Stimulated activated CD8-positive, alpha-beta memory T cell treated with anti-CD3 and anti-CD28 coated beads, Interleukin-12 subunit alpha, Interleukin-12 subunit beta, amount 100 ng/mL, for 24 hours (primary cell): ENCODE measurements at regions not wholly inside any gene's neighbourhood (a gene's known extent, or its start where the extent isn't known, plus 50 kb on each side); places are given as distances from the start of the nearest gene placed in this dataset.

Source experiments
- DNase-seq: peaks from one replicate; pipeline ENCODE4 v3.0.0-alpha.2; 2020; ENCODE audit errors: extremely low read depth

DNA sequence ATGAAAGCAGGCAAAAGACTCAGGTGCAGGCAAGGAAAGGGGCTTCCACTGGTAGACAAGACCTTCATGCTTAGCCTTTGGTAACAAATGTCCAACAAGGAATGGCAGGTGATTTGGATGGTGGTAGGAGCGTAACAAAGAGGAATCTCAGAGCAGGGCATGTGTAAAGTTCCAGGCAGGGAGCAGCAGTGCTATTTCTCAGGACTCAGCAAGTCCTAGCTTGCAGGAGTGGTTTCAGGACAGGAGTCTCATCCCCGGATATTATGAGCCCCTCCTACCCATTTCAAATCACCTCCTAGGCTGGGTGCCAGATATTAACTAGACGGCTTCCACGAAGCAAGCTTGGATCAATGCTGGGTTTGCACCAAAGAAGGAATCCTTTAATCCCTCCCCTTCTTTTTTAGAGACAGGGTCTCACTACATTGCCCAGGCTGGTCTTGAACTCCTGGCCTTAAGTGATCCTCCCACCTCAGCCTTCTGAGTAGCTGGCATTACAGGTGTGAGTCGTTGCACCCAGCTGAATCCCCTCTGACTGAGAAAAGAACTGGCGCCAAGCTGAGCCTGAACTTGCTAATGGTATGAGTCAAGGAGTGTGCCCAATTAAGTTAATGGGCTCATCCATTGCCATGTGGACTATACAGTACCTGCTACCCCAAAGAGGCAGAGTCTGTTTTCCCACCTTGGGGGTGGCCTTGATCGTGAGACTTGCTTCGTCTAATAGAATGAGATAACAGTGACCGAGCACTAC is 190.3 kb downstream of the ARL4C start:
- DNase-seq: no peak

DNA sequence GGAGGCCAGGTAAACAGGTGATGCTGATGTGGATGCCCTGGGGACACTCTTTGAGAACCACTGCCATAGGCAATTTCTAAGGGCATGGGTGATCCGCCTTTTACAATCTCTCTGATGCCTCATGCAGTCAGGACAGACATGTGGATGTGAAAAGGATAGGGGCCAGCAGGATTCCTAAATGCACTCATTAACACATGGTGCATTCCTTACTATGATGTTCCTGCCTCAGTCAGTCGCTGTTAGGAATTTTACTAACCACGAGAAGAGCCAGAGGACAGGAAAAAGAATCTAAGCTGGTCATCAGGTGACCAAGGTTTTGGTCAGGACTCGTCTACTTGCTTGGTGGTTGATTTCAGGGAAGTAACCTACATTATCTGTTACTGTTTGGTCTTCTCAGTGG is 191.0 kb downstream of the ARL4C start:
- DNase-seq: no peak

DNA sequence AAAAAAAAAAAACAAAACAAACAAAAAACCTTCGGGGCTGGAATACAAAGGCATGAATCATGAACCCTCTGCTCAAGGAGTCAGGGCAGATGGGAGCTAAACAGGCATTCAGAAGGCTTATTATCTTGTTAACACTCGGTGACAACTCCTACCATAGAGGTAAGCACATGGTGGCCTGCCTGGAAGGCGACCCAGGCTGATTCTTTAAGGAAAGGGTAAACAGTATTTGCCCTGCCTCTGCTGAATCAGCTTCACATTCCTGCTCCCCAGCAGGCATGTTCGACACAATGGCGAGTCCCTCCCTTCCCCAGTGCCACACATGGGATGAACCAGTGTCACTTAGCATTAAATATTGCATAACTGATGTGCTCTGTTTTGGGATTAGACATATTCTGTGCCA is 191.9 kb downstream of the ARL4C start:
- DNase-seq: no peak

DNA sequence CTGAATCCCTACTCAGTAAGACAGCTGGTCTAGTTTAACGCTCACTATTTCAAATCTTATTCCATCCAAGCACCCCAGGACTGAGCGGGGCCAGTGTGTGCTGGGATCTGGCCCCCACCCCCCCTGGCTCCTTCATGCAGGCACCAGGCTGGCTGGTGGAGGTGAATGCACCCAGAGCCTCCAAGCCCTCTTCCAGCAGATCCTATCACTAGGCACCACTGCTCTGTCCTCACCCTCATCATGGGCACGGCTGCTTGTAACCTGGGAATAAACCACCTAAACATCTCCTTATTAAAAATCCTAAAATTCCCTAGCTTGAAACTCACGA is 194.3 kb downstream of the ARL4C start:
- DNase-seq: no peak

DNA sequence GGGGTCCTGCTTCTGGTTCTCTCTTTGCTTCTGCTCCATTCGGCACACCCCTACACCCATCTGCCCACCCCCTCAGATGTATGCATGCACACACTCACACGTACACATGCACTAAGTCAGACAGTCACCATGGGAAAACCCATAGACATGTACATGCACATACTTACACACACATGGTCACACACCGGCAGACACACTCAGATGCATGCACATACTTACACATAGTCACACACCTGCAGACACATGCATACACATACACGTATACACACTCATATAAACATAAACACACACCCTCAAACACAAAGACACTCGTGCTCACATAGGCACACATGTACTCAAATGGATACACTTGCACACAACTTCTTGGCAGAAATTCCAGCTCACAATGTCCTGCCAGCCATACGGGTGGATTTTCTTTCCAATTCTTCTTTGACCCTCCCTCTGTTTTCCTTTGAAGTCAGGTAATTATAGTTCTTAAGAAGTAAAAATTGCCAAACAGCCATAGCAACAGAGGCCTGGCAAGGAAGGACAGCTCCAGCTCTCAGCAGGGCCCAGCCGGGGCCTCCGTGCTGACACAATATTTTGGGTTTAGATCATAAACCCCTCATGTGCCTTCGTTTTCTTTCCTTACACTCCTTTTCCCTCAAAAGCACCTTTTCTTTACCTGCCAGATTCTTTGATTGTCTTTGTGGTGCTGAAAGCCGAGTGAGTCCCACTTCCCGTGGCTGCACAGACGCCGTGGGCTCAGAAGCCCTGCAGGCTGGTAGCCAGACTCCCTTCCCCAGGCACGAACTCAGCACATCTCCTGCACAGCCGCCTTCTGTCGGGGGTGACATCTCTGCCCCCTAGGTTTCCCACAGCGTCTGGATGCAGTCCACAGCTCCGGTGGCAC is 195.7 kb downstream of the ARL4C start:
- no peak for DNase-seq

DNA sequence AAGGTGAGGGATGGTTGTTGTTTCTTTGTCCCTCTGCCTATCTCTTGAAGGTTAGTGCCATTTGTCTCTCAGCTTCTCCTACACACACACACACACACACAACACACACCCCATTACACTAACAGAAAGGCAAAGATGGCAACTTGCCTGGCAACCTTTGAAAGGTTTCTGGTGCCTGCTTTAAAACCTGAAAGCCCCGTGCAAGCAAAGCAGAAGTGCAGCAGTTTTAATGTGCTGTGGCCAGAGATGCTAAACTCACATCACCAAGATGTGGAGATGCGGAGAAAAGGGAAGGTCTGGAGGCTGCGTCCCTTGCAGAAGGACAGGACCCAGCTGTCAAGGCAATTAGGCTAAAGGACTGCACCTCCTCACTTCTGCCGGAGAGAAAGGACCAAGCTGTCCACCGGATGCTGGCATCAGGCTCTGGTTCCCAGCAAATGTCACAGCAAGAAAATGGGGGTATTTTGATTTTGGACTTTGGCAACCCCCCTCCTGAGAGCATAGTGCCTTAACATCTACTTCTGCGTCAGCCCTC is 196.4 kb downstream of the ARL4C start:
- no peak for DNase-seq

DNA sequence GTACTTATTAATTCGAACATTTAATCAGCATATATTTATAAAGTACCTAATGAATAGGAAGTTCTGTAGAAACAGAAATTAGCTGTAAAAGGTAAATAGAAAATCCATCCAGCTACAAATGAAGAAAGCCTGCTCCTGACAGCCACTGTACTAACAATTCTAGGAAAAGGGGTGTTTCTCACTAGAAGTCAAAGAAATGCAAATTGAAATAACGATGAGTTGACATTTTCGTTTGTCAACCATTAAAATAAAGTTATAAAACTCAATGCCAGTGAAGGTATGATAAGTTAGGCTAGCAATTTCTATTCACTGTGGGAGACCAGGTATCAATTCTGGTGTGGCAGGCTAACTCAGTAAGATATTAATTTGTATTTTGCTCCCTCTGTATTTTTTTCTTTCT is 198.0 kb downstream of the ARL4C start:
- DNase-seq: no peak

DNA sequence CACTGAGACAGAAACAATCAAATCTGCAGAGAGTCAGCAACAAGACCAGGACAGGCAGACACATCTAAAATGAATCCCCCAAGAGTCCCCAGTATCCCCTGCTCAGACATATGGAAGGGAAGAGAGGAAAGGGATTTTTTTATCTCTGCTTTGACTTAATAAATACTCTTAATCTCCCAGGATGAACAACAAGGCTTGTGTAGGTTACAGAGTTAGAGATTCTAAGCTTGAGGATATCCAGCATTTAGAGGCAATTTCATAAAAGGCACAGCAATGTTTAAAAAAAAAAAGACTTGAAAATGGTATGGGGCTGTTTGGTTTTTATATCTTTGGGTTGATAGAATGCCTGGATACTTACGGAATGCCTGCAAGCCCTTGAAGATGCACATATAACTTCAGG is 199.9 kb downstream of the ARL4C start:
- no peak for DNase-seq

DNA sequence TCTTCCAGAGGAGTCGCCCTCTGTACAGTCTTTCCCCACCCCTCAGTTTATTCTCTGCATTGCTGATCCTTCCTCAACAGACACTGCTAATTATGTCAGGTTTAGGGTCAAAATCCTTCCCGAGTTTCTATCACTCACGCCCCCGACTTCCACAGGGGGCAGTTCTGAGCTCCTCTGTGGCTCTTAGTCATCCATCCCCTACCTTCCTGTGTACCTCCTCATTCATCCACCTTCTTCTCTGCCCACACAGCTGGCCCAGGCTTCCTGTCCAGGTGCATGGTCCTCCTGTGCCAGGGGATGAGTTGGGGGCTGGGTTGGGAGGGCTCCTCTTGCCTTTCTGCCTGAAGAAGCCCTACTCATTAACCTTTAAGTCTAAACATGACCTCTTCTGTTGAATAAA is 202.9 kb downstream of the ARL4C start:
- DNase-seq: no peak

DNA sequence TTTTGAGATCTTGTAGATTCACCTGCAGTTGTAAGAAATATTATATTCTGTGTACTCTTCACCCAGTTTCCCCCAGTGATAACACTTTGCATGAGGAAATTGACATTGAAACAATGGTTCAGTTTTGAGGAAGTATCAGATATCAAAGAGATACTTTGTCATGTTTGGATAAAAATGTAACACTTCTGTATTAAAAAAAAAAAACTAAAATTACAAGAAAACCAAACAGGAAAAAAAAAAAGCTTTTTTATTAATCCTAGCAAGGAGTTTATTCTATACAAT is 204.0 kb downstream of the ARL4C start:
- DNase-seq: no peak

DNA sequence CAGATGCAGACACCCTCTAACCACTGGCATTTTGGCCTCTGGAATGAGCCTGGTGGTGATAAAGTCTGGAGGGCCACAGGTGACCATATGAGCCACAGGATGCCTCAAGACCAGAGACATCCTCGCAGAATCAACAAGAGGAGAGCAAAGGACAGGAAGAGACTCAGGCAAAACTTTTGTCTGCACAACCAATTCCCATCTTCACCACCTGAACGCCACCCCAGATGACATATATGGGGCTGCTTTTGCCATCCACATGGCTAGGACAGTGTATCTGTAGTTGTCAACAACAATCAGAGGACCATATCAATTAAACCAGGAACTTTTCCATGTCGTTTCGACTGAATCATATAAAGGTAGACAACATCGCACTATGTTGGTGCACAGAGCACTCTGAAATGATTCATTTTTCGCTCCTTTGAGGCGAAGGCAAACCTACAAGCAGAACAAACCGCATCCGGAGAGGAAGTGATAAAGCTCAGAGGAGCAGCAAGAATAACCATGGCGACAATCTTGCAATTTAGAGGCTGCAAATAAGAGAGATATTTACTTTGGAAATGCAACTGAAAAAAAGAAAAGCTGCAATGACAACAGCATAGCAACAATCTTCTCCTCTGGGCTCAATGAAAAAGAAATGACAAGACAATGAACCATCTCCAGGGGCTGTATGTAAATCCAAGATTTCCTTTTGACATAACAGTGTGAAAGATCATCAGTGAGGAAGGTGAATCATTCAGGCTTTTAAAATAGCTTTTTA is 204.5 kb downstream of the ARL4C start:
- DNase-seq: no peak

DNA sequence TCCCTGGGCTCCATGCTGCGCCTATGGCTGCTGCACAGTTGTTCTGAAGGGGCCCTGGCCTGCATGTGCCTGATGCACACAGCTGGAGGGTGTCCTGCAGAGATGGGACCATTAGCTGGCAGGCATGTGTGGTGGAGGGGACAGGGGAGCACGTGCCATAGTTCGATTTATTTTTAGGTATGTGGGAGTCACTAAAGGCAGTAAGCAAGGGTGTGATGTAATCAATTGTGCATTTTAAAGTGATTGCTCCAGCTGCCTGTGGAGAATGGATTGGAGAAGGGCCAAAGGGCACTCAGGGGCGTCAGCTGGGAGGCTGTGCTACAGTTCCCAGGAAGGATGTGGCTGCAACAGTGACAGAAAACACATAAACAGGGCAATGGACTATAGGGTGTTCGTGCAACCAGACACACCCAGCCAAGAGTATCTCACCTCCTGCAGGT is 205.1 kb downstream of the ARL4C start:
- no peak for DNase-seq

DNA sequence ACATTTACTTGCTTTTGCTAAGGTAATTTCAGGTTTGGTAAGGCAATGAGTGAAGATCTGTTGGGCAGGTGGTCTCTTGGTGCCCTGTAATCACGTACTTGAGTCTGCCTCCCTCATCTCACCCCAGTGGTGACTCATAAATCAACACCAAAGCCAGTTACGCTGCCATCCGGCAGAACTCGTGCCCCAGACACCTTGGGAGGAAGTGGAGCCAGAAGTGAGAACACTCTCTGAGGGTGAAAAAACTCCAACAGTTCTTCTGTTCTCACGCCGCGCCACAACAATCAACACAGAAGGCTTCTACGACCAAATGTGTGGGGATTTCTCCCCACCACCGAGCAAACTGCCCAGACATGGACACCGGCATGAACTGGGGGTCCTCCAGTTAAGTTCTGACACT is 206.2 kb downstream of the ARL4C start:
- DNase-seq: peak; percentile 46

DNA sequence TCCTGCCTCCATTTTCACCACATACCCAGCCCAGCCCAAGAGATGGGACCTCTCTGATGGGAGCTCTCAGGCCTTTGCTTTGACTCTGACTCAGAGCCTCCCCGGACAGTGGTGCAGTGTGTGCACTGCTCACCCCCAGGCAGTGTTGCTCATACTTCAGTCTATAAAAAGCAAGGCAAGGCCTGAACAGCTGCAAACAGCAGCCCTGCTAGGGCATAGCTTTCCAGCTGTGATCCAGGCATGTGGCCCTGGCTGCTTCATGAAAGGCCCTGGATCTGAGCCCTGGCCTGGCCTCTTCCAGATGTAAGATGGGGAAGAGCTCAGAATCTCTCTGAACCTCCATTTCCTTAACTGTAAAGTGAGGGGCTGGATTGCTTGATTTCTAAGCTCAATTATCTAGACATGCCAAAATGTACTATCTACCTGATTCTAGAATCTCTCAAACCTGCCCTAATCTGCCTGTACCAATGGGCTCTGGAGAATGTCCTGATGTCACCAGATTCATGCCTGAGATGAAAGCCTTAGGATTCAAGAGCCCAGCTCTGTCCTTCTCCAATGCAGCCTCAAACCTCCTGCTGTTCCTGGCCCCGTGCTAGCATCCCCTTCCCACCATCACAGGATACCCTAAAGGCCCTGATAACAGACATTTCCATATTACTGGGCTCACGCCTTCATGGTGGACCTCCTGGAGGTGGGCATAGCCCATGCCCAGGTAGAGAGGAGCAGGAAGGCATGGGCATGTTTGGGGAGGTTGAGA is 206.9 kb downstream of the ARL4C start:
- no peak for DNase-seq

DNA sequence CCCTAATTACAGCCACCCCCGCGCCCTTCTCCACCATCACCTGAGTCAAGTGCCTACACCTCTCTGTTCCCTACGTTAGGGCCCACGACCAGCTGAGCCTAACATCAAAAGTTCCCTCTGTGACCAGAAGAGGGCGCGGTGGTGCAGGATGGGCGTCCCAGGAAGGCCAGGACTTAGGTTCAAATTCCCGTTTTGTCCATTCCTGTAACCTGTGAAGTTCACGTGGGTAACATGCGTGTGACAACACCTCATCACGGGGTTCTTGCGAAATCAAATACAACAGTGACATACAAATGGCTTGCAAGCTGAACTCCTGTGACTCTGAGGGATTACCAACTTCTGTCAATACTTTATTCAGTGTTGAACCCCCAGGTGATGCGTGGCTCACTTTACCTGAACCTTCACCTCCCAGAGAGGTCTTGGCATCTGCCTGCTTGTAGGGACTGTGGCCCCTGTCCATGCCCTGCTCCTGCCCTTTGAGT is 207.9 kb downstream of the ARL4C start:
- DNase-seq: no peak

DNA sequence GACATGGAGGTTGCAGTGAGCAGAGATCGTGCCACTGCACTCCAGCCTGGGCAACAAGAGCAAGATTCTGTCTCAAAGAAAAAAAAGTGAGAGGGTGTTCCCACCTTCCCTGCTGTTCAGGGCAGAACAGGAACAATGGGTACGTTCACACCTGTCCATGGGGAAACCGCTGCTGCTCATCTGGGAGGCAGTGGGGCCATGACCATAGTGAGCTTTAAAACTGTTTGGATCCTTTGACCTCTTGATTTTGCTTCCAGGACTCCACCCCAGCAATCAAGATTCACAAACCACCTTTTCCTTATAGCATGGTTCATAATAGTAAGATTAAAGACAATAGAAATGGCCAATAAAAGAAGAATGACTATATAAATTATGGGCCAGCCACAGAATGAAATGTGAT is 209.2 kb downstream of the ARL4C start:
- DNase-seq: no peak

DNA sequence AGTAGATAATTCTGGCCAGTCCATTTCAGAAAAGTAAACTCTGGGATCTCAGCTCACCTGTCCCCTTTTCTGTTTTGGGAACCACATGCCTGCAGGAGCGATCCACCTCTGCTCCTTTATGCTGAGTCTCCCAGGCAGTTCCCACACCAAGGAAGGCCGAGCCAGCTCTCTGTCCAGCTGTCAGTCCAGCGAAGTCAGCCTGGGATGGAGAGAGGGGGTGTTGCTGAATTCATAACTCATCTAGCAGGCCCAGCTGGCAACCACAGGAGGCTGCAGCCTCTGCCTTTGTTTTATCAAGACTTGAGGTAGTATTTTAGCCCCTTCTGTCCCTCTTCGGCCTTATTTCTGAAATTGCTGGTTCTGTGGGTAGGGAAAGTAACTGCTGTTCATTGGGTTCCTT is 209.9 kb downstream of the ARL4C start:
- DNase-seq: no peak

DNA sequence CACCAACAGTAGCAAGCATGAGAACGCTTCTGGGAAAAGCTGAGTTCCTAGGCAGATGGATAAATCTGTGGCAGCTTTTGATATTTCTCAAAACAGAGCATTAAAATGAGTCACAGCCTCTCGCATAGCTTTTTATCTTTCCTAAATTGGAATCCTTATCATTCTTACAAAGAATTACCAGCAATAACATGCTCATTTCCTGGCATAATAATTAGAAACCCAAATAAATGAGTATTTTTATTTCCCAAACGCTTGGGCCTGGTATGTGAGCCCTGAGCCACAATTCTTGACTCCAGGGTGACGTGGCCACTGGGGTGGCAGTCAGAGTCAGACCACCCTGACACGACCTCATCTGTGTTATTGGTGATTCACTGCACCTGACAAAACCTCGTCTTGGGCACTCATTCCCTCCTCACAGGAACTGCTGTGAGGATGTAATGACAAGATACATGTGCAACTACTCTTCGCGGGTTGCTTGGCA is 210.7 kb downstream of the ARL4C start:
- DNase-seq: no peak

DNA sequence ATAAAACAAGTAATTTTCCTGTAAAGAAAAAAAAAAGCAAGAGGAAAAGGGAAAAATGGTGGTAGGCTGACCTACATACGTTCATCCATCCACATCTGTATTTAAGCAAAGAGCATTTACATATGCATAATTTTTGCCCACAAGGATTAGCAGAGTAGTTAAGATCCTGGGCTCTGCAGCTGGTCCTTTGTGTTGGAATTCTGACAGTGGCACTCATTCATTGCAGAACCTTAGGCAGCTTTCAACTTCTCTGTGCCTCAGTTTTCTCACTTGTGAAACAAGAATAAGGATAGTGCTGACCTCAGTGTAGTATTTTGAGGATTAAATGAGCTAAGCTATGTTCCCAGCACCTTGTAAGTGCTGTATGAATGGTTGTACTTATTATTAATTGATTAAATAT is 211.3 kb downstream of the ARL4C start:
- no peak for DNase-seq

DNA sequence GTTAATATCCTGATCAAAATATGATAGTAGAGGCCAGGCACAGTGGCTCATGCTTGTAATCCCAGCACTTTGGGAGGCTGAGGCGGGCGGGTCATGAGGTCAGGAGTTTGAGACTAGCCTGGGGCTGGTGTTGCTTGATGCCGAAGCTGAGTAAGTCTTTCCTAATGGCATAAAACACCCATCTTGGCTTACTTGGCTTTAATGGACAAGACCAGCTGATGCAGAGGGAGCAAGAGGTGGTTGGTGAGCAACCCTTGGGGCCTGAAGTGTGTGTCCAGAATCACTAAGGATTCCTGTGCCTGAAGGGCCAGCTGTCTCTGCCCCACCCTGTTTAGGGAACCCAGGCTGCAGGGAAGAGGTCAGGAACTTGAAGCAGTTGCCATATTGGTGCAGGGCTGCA is 217.2 kb downstream of the ARL4C start:
- no peak for DNase-seq

DNA sequence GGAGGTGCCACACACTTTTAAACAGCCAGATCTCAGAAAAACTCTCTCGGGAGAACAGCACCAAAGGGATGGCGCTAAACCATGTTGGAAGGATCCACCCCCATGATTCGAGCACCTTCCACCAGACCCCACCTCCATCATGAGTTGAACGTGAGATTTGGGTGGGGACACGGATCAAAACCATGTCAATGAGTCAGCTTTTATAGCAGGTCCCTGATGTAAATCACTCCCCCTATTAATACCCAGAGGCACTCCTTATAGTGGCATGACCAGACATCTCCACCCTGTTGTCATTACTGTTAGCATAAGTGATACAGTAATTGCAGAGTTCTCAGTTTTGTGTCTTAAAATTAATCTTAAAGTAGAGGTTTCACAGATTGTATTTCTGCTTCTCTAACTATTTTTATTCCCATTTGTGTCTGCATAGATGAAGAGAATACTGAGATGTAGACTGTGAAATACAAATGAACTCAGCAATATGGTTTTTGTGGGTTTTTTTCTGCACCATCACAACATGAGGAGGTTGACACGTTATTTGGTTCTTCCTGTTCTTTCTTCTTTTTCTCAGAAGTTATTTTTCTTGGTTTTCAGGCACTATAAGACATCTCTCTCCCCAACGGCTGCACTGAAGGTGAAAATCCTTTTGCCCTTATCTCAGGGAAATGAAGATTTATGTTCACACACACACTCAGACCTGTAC is 218.2 kb downstream of the ARL4C start:
- no peak for DNase-seq
